IMR-90 (cell line): ENCODE measurements at regions not wholly inside any gene's neighbourhood (a gene's known extent, or its start where the extent isn't known, plus 50 kb on each side); places are given as distances from the start of the nearest gene placed in this dataset.

Source experiments
- ATAC-seq: fragments of 200-7000 bp; cut with Tn5 transposase; 2 replicates; pipeline ENCODE4 v1.9.1; 2020; ENCODE audit warnings: low read depth, mild to moderate bottlenecking, moderate library complexity
- BruUV-seq: library from RNA; stranded (reverse); fragments of 400-500 nt; replicated peaks from 2 replicates; lab custom pipeline; 2021; lab: Mats Ljungman, UMichigan
- CTCF ChIA-PET: fragments of 300-600 bp; formaldehyde crosslinking; extraction: SDS; loops from one replicate; lab custom pipeline; 2021; ENCODE audit warnings: antibody characterized with exemption; lab: Yijun Ruan, JAX
- POLR2A ChIA-PET: fragments of 300-600 bp; sonication (Branson Sonifier 250); formaldehyde crosslinking; loops from one replicate; lab custom pipeline; 2022; ENCODE audit warnings: antibody characterized with exemption; ENCODE audit not compliant: unreplicated experiment; lab: Charles Lee
- DNase-seq: peaks from one replicate; pipeline ENCODE4 v3.0.0; 2013
- H2AFZ ChIP-seq: replicated peaks from 2 replicates; pipeline ENCODE3; 2013; ENCODE audit warnings: low read length, mild to moderate bottlenecking; ENCODE audit not compliant: poor library complexity
- H2AK5ac ChIP-seq: 2 replicates; pipeline ENCODE4 v1.6.1; 2013; ENCODE audit warnings: low read depth, low read length, inconsistent platforms
- H2AK9ac ChIP-seq: replicated peaks from 2 replicates; pipeline ENCODE3; 2013; ENCODE audit warnings: mild to moderate bottlenecking, low read depth, low read length, moderate library complexity; ENCODE audit not compliant: poor library complexity
- H2BK120ac ChIP-seq: 2 replicates; pipeline ENCODE4 v1.6.1; 2013; ENCODE audit warnings: low read depth, low read length, inconsistent platforms
- H2BK15ac ChIP-seq: 3 replicates; pipeline ENCODE4 v1.6.1; 2013; ENCODE audit warnings: low read depth, low read length, inconsistent platforms
- H2BK20ac ChIP-seq: 2 replicates; pipeline ENCODE4 v1.6.1; 2013; ENCODE audit warnings: low read depth, mild to moderate bottlenecking, inconsistent platforms, low read length, moderate library complexity
- H2BK5ac ChIP-seq: 2 replicates; pipeline ENCODE4 v1.6.1; 2013; ENCODE audit warnings: mild to moderate bottlenecking, low read depth, low read length, inconsistent platforms; ENCODE audit not compliant: poor library complexity, severe bottlenecking
- H3K14ac ChIP-seq: replicated peaks from 2 replicates; pipeline ENCODE4 v1.6.1; 2013; ENCODE audit warnings: low read depth, low read length, inconsistent platforms
- H3K18ac ChIP-seq: 2 replicates; pipeline ENCODE4 v1.6.1; 2013; ENCODE audit warnings: low read depth, low read length, control low read depth
- H3K23ac ChIP-seq: 2 replicates; pipeline ENCODE4 v1.6.1; 2013; ENCODE audit warnings: low read depth, low read length, inconsistent platforms
- H3K27ac ChIP-seq: 2 replicates; pipeline ENCODE4 v1.5.1; 2013; ENCODE audit warnings: mild to moderate bottlenecking, control low read depth, low read length; ENCODE audit not compliant: insufficient read depth
- H3K27me3 ChIP-seq: 2 replicates; pipeline ENCODE4 v1.6.1; 2013; ENCODE audit warnings: low read length; ENCODE audit not compliant: control insufficient read depth, insufficient read depth
- H3K36me3 ChIP-seq: 2 replicates; pipeline ENCODE4 v1.6.1; 2013; ENCODE audit warnings: low read length, mixed read lengths; ENCODE audit not compliant: control insufficient read depth, insufficient read depth
- H3K4ac ChIP-seq: 2 replicates; pipeline ENCODE4 v1.6.1; 2013; ENCODE audit warnings: low read depth, low read length, inconsistent platforms
- H3K4me1 ChIP-seq: 2 replicates; pipeline ENCODE4 v1.6.1; 2013; ENCODE audit warnings: low read length, mixed read lengths; ENCODE audit not compliant: control insufficient read depth, insufficient read depth
- H3K4me2 ChIP-seq: 2 replicates; pipeline ENCODE4 v1.6.1; 2013; ENCODE audit warnings: low read depth, mild to moderate bottlenecking, control low read depth, low read length, moderate library complexity
- H3K4me3 ChIP-seq: 2 replicates; pipeline ENCODE4 v1.5.1; 2013; ENCODE audit warnings: low read depth, mild to moderate bottlenecking, control low read depth, low read length, moderate library complexity; ENCODE audit not compliant: insufficient read depth
- H3K56ac ChIP-seq: 2 replicates; pipeline ENCODE4 v1.6.1; 2013; ENCODE audit warnings: low read length, inconsistent platforms; ENCODE audit not compliant: insufficient read depth; ENCODE audit errors: extremely low read depth
- H3K79me1 ChIP-seq, 2 experiments: 2 replicates each; pipeline ENCODE4 v1.6.1; 2013; ENCODE audit warnings: low read length in 2 of 2, inconsistent platforms in 1 of 2, low read depth in 1 of 2
- H3K9ac ChIP-seq: 2 replicates; pipeline ENCODE4 v1.6.1; 2013; ENCODE audit warnings: low read depth, low read length, control low read depth
- H3K9me1 ChIP-seq: 2 replicates; pipeline ENCODE4 v1.6.1; 2013; ENCODE audit warnings: low read length, inconsistent platforms; ENCODE audit not compliant: insufficient read depth
- H3K9me3 ChIP-seq: 2 replicates; pipeline ENCODE4 v1.6.1; 2013; ENCODE audit warnings: low read length; ENCODE audit not compliant: control insufficient read depth, insufficient read depth
- H4K20me1 ChIP-seq: 2 replicates; pipeline ENCODE4 v1.6.1; 2013; ENCODE audit warnings: low read length, inconsistent platforms; ENCODE audit not compliant: insufficient read depth
- H4K5ac ChIP-seq: 2 replicates; pipeline ENCODE4 v1.6.1; 2013; ENCODE audit warnings: mild to moderate bottlenecking, low read depth, low read length, control low read depth
- H4K8ac ChIP-seq, 2 experiments: 2 replicates each; pipeline ENCODE4 v1.6.1; 2013; ENCODE audit warnings: low read depth in 2 of 2, low read length in 2 of 2, control low read depth in 1 of 2, inconsistent platforms in 1 of 2
- H4K91ac ChIP-seq: 2 replicates; pipeline ENCODE4 v1.6.1; 2013; ENCODE audit warnings: low read depth, low read length, inconsistent platforms; ENCODE audit not compliant: insufficient read depth
- BHLHE40 ChIP-seq: fragments of 150-350 bp; IDR thresholded peaks from 2 replicates; pipeline ENCODE4 v1.6.1; 2016; ENCODE audit warnings: mild to moderate bottlenecking, low read depth, low read length
- CEBPB ChIP-seq: IDR thresholded peaks from 2 replicates; pipeline ENCODE4 v1.6.1; 2012; ENCODE audit warnings: low read depth, low read length, improper control_type of control experiment
- CHD1 ChIP-seq: IDR thresholded peaks from 2 replicates; pipeline ENCODE4 v1.6.1; 2012; ENCODE audit warnings: low read depth, low read length, improper control_type of control experiment
- FOS ChIP-seq: fragments of 150-350 bp; IDR thresholded peaks from 2 replicates; pipeline ENCODE4 v1.6.1; 2016; ENCODE audit warnings: low read depth, low read length
- MAFK ChIP-seq: IDR thresholded peaks from 2 replicates; pipeline ENCODE4 v1.6.1; 2012; ENCODE audit warnings: low read depth, low read length, improper control_type of control experiment
- MAZ ChIP-seq: IDR thresholded peaks from 2 replicates; pipeline ENCODE4 v1.6.1; 2012; ENCODE audit warnings: low read depth, mild to moderate bottlenecking, low read length, improper control_type of control experiment, moderate library complexity, borderline replicate concordance
- MXI1 ChIP-seq: IDR thresholded peaks from 2 replicates; pipeline ENCODE4 v1.6.1; 2012; ENCODE audit warnings: low read depth, mild to moderate bottlenecking, low read length, moderate library complexity, borderline replicate concordance
- NFE2L2 ChIP-seq: fragments of 150-350 bp; IDR thresholded peaks from 2 replicates; pipeline ENCODE4 v1.6.1; 2016; ENCODE audit warnings: low read depth, mild to moderate bottlenecking, low read length
- POLR2A ChIP-seq: IDR thresholded peaks from 2 replicates; pipeline ENCODE4 v1.6.1; 2012; ENCODE audit warnings: mild to moderate bottlenecking, low read depth, low read length
- RAD21 ChIP-seq: IDR thresholded peaks from 2 replicates; pipeline ENCODE4 v1.6.1; 2012; ENCODE audit warnings: low read length, improper control_type of control experiment
- RCOR1 ChIP-seq: IDR thresholded peaks from 2 replicates; pipeline ENCODE4 v1.6.1; 2012; ENCODE audit warnings: mild to moderate bottlenecking, low read length, improper control_type of control experiment; ENCODE audit not compliant: insufficient replicate concordance
- RFX5 ChIP-seq: IDR thresholded peaks from 2 replicates; pipeline ENCODE4 v1.8.0; 2012; ENCODE audit warnings: low read depth, mild to moderate bottlenecking, low read length, moderate library complexity
- SMC3 ChIP-seq: fragments of 150-350 bp; IDR thresholded peaks from 2 replicates; pipeline ENCODE4 v1.6.1; 2016; ENCODE audit warnings: low read depth, mild to moderate bottlenecking, antibody characterized with exemption, low read length, moderate library complexity
- WGBS, 2 experiments: methylation state at CpG; one replicate each; pipeline versions ENCODE4 v1.1.5 to v1.1.7; 2013; ENCODE audit warnings: missing lambda C conversion rate in 2 of 2; ENCODE audit not compliant: insufficient read length in 1 of 2; ENCODE audit errors: extremely low coverage in 2 of 2; 5-methylcytosine and 5-hydroxymethylcytosine counted together
- dilution Hi-C: fragments of 300-500 bp; cut with HindIII; formaldehyde crosslinking; loops from one replicate; pipeline ENCODE4 v1.14.3; 2018; ENCODE audit warnings: low sequenced_read_pairs; ENCODE audit not compliant: unreplicated experiment
- in situ Hi-C: fragments of 300-500 bp; cut with MboI; formaldehyde crosslinking; loops from 3 replicates; pipeline ENCODE4 v1.14.3; 2019; ENCODE audit warnings: low sequenced_read_pairs, inconsistent platforms, mixed read lengths
- intact Hi-C: fragments of 100-400 bp; cut with micrococcal nuclease; formaldehyde crosslinking; loops from 2 replicates; pipeline ENCODE4 v1.10.0; 2022
- TF ChIP-seq, protein P1 (sequence below): conservative IDR thresholded peaks from 2 replicates; pipeline ENCODE4 v1.5.1; 2012; ENCODE audit warnings: mild to moderate bottlenecking, low read depth, low read length, improper control_type of control experiment
- TF ChIP-seq, protein P2 (sequence below): fragments of 150-350 bp; IDR thresholded peaks from 2 replicates; pipeline ENCODE4 v1.6.1; 2016; ENCODE audit warnings: low read depth, mild to moderate bottlenecking, low read length, moderate library complexity, borderline replicate concordance
- TF ChIP-seq, protein P3 (sequence below): fragments of 150-350 bp; IDR thresholded peaks from 2 replicates; pipeline ENCODE4 v1.6.1; 2017; ENCODE audit warnings: mild to moderate bottlenecking, antibody characterized with exemption, low read length, low read depth

DNA sequence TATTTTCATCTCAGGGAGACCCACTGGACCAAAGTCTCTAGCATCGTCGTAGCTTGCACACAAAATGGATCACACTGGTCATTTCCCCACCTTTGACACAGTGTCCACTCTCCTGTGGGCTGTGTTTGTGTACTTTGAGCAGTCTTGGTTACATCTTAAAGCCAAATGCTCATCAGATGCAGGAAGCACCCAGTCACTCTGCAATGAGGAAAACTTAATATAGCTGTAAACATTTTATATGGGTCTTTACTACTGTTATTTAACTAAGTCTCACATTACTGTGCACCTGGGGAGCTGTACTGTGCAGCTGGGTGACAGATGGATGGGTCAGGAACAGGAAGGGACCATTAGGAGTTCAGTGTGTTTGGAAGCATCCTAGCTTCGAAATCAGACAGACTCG lies 109.0 kb upstream of the CXCR4 start:
- DNase-seq (no peak), ATAC-seq (no peak)
- Histone ChIP-seq H2BK5ac (no peak overlapping the region), H3K18ac (no peak overlapping the region), H4K5ac (no peak overlapping the region), H2BK120ac (no peak overlapping the region), H3K56ac (no peak overlapping the region), H3K4me2 (no peak overlapping the region), H4K91ac (no peak overlapping the region), H2BK20ac (no peak overlapping the region), H3K36me3 (no peaks in the 10 kb centered on the region), H3K14ac (no peak overlapping the region), H2AK9ac (no peak overlapping the region), H2AK5ac (no peak overlapping the region), H3K4ac (no peak overlapping the region), H4K20me1 (no peaks in the 10 kb centered on the region), H3K9ac (no peak overlapping the region), H3K9me1 (no peaks in the 10 kb centered on the region), H4K8ac (no peak overlapping the region), H3K27me3 (no peaks in the 10 kb centered on the region), H3K23ac (no peak overlapping the region), H3K9me3 (no peaks in the 10 kb centered on the region), H3K27ac (no peak overlapping the region), H3K4me3 (no peak overlapping the region), H2BK15ac (no peak overlapping the region), H3K79me1 (no peaks in the 10 kb centered on the region), H3K4me1 (no peaks in the 10 kb centered on the region), H2AFZ (no peak overlapping the region)
- ChIA-PET CTCF (no interaction called here), POLR2A (no interaction called here)
- intact Hi-C loops, result no loop called here
- dilution Hi-C loops, result no loop called here
- TF ChIP-seq RFX5, result no peak
- TF ChIP-seq, protein P1, sequence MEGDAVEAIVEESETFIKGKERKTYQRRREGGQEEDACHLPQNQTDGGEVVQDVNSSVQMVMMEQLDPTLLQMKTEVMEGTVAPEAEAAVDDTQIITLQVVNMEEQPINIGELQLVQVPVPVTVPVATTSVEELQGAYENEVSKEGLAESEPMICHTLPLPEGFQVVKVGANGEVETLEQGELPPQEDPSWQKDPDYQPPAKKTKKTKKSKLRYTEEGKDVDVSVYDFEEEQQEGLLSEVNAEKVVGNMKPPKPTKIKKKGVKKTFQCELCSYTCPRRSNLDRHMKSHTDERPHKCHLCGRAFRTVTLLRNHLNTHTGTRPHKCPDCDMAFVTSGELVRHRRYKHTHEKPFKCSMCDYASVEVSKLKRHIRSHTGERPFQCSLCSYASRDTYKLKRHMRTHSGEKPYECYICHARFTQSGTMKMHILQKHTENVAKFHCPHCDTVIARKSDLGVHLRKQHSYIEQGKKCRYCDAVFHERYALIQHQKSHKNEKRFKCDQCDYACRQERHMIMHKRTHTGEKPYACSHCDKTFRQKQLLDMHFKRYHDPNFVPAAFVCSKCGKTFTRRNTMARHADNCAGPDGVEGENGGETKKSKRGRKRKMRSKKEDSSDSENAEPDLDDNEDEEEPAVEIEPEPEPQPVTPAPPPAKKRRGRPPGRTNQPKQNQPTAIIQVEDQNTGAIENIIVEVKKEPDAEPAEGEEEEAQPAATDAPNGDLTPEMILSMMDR, result no peak
- no peak for TF ChIP-seq SMC3
- no peak for TF ChIP-seq BHLHE40
- TF ChIP-seq RAD21, result no peak
- no peak for TF ChIP-seq MAZ
- no peak for TF ChIP-seq MAFK
- no peak for TF ChIP-seq CEBPB
- no peak for TF ChIP-seq FOS
- TF ChIP-seq NFE2L2, result no peak
- TF ChIP-seq POLR2A, result no peak
- TF ChIP-seq, protein P2, sequence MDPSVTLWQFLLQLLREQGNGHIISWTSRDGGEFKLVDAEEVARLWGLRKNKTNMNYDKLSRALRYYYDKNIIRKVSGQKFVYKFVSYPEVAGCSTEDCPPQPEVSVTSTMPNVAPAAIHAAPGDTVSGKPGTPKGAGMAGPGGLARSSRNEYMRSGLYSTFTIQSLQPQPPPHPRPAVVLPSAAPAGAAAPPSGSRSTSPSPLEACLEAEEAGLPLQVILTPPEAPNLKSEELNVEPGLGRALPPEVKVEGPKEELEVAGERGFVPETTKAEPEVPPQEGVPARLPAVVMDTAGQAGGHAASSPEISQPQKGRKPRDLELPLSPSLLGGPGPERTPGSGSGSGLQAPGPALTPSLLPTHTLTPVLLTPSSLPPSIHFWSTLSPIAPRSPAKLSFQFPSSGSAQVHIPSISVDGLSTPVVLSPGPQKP, result no peak
- no peak for TF ChIP-seq RCOR1
- no peak for TF ChIP-seq MXI1
- TF ChIP-seq, protein P3, sequence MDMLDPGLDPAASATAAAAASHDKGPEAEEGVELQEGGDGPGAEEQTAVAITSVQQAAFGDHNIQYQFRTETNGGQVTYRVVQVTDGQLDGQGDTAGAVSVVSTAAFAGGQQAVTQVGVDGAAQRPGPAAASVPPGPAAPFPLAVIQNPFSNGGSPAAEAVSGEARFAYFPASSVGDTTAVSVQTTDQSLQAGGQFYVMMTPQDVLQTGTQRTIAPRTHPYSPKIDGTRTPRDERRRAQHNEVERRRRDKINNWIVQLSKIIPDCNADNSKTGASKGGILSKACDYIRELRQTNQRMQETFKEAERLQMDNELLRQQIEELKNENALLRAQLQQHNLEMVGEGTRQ, result no peak
- TF ChIP-seq CHD1, result no peak
- in situ Hi-C loops, result no loop called here
- no CpG with 5 or more reads among the region's 4 CpGs for WGBS, 2 experiments
- BruUV-seq, result no TSS peak
